ENCODE measurements at regions not wholly inside any gene's neighbourhood (a gene's known extent, or its start where the extent isn't known, plus 50 kb on each side); places are given as distances from the start of the nearest gene placed in this dataset.
"Not testable (repeated sequence)": the region's sequence is repeated elsewhere in the genome, so short reads cannot be mapped to it uniquely, and the experiment has no call there.

GRCh38 chr4:112732142-112732541, 95.2 kb downstream of the LARP7 start:
- DNase-seq (ENCODE audit: extremely low read depth, low read depth), result no peak
- no peak for TF ChIP-seq CTCF (IDR thresholded peaks at IDR 0.05; ENCODE audit: low read depth, low read length)

- TF ChIP-seq CTCF (IDR thresholded peaks at IDR 0.05; ENCODE audit: low read depth, low read length), result no peak
These were observed 98.6 kb downstream of the LARP7 start for GRCh38 chr4:112735474-112735951.

GRCh38 chr4:112736718-112737135, 99.8 kb downstream of the LARP7 start:
- DNase-seq (ENCODE audit: extremely low read depth, low read depth), result no peak
- TF ChIP-seq CTCF (IDR thresholded peaks at IDR 0.05; ENCODE audit: low read depth, low read length), result no peak

More at GRCh38 chr4:112735474-112735951, 98.6 kb downstream of the LARP7 start:
- DNase-seq (ENCODE audit: extremely low read depth, low read depth), result no peak

GRCh38 chr4:112739442-112739841, 102.5 kb downstream of the LARP7 start:
- TF ChIP-seq CTCF (IDR thresholded peaks at IDR 0.05; ENCODE audit: low read depth, low read length), result no peak
- no peak for DNase-seq (ENCODE audit: extremely low read depth, low read depth)

GRCh38 chr4:112747036-112747435, 110.1 kb downstream of the LARP7 start:
- no peak for TF ChIP-seq CTCF (IDR thresholded peaks at IDR 0.05; ENCODE audit: low read depth, low read length)
- DNase-seq (ENCODE audit: extremely low read depth, low read depth), result no peak

- DNase-seq (ENCODE audit: extremely low read depth, low read depth), result no peak
- TF ChIP-seq CTCF (IDR thresholded peaks at IDR 0.05; ENCODE audit: low read depth, low read length), result no peak
These were observed 111.5 kb downstream of the LARP7 start for GRCh38 chr4:112748352-112748878.

GRCh38 chr4:112750749-112751148, 113.8 kb downstream of the LARP7 start:
- not testable (repeated sequence) for DNase-seq (ENCODE audit: extremely low read depth, low read depth)

GRCh38 chr4:112751447-112751846, 114.5 kb downstream of the LARP7 start:
- no peak for DNase-seq (ENCODE audit: extremely low read depth, low read depth)
- TF ChIP-seq CTCF (IDR thresholded peaks at IDR 0.05; ENCODE audit: low read depth, low read length), result no peak
